Stromal cell of bone marrow (primary cell): ENCODE measurements at regions not wholly inside any gene's neighbourhood (a gene's known extent, or its start where the extent isn't known, plus 50 kb on each side); places are given as distances from the start of the nearest gene placed in this dataset.
"Not testable (repeated sequence)": the region's sequence is repeated elsewhere in the genome, so short reads cannot be mapped to it uniquely, and the experiment has no call there.

Experiments used
- DNase-seq: peaks from one replicate; pipeline ENCODE4 v3.0.0-alpha.2; 2012; ENCODE audit warnings: low read depth

- no peak for DNase-seq
Observed at GRCh38 chr16:76816475-76816874, 374.5 kb upstream of the MON1B start.

GRCh38 chr16:76818606-76819181, 372.3 kb upstream of the MON1B start:
- no peak for DNase-seq

DNA sequence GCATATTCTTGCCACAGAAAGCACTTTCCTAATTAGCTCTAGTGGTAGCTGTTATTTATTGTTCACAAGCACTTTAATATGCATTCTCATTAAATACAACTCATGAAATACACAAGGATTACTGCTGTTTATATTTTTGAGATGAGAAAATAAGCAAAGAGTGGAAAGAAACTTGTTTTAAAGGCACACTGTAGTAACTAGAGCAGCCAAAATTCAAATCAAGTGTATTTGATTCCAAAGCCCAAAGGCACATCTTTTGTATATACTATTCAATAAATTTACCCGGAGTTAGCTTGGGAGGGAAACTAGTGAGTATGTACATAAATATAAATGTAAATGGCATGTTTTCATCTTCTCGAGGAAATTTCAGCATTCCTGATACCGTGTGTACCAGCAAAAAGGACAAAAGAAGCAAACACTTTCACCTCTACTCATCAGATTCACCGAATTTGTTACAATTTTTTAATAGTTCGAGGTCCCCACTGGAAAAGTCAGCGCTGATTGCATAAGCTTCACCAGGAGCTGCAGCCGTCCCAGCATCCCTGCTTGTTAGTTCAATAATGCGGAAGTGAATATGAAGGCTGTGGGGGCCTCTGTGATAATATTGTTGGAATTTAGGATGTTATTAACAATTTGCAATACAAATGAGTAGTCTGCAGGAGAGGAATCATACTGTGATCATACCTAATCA, 371.6 kb upstream of the MON1B start:
- no peak for DNase-seq

GRCh38 chr16:76824221-76824620, 366.8 kb upstream of the MON1B start:
- no peak for DNase-seq

DNA sequence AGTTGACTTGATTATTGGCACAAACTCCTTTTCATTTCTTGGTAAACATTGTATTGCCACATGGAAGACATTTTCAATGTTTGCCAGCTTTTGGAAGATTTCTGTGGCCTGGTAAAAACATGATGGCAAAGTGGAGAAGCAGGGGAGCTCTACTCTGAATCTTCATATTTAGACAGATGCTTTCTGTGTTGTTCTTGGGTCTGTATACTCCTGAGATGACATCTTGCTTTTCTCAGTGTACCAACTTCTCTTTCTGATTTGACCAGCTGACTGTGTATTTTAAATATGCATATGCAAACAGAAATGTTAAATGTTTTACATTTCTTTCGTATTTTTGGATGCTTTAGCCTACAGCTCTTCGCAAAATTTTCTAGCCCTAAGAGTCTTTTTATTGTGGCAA, 366.2 kb upstream of the MON1B start:
- no peak for DNase-seq

- no peak for DNase-seq
Observed at GRCh38 chr16:76835339-76835738, 355.7 kb upstream of the MON1B start.

DNA sequence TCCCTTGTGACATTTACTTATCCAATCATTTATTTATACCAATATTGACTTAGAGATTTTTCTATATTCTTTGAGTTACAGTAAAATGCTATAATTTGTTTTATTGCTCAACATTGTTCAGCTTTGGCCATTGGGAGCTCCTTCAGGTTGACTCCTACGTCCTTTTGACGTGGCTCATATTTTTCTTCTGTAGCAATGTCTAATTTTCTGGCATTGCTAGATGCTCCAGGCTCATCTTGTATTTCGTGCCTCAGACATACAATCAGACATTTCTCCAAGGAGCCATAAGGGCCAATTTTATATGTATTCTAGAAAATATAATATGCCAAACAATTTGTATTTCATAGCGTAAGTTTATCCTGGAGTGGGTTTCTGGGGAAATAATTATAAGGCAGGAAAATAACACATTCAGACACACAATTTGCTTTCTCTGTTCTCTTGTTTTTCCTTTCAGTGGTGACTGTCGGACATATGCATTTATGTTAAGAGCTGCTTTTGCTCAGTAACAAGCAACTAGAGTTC, 355.1 kb upstream of the MON1B start:
- DNase-seq, result no peak

- no peak for DNase-seq
Observed at GRCh38 chr16:76837872-76838271, 353.1 kb upstream of the MON1B start.

DNA sequence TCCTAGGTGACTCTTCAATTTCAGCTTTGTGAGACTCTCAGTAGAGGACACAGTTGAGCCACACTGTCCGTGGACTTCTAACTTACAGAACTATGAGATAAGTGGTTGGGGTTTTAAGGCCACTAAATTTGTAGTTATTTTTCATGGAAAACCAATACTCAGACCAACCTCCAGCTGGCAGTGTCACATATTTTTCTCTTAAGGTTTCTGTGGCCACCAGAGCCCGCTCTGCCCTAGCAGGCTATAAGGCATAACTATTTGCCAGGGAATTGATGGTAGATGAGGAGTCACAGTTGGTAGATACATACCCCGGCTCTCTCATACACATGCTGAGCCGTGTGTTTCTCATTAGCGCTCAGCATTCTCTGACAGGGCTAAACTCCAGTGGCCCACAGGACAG, 336.8 kb upstream of the MON1B start:
- DNase-seq, result no peak

DNA sequence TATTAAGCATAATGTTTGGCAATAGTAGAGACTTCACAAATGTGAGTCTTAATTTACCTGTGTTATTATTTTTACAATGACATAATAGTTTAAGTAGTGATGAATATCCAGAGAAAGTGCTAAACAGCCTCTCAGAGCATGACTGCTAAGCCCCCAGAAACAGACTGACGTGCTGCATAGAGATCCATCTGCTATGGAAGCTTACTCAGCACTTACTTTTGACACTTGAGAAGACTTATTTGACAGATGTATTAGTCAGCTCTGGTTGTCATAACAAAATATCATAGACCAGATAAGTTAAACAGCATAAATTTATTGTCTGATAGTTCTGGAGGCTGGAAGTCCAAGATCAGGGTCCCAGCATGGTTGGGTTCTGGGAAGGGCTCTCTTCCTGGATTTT, 334.9 kb upstream of the MON1B start:
- no peak for DNase-seq

- no peak for DNase-seq
Observed at GRCh38 chr16:76857402-76857801, 333.6 kb upstream of the MON1B start.

- no peak for DNase-seq
Observed at GRCh38 chr16:76862901-76863300, 328.1 kb upstream of the MON1B start.

GRCh38 chr16:76866994-76867393, 324.0 kb upstream of the MON1B start:
- DNase-seq, result no peak

- DNase-seq, result no peak
Observed at GRCh38 chr16:76875898-76876297, 315.1 kb upstream of the MON1B start.

GRCh38 chr16:76879420-76879819, 311.6 kb upstream of the MON1B start:
- no peak for DNase-seq

GRCh38 chr16:76880523-76880922, 310.5 kb upstream of the MON1B start:
- not testable (repeated sequence) for DNase-seq

- no peak for DNase-seq
Observed at GRCh38 chr16:76882105-76882504, 308.9 kb upstream of the MON1B start.

DNA sequence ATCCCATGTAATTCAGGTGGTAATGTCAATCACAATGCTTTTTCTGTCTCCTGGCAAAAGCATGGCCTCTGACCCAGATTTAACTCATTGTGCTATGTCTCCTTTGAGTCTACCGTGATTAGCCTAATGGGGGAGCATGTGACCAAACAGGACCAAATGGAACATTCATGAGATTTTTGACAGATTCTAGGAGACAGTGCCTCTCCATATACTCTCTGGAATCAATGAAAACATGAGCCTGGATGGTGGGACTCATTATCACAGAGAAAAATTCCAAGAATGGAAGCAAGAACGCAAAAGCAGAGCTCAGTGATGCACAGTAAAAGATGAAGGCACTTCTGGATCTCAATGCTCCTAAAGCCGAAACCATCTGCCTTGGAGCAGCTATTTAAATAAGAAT, 307.9 kb upstream of the MON1B start:
- no peak for DNase-seq

DNA sequence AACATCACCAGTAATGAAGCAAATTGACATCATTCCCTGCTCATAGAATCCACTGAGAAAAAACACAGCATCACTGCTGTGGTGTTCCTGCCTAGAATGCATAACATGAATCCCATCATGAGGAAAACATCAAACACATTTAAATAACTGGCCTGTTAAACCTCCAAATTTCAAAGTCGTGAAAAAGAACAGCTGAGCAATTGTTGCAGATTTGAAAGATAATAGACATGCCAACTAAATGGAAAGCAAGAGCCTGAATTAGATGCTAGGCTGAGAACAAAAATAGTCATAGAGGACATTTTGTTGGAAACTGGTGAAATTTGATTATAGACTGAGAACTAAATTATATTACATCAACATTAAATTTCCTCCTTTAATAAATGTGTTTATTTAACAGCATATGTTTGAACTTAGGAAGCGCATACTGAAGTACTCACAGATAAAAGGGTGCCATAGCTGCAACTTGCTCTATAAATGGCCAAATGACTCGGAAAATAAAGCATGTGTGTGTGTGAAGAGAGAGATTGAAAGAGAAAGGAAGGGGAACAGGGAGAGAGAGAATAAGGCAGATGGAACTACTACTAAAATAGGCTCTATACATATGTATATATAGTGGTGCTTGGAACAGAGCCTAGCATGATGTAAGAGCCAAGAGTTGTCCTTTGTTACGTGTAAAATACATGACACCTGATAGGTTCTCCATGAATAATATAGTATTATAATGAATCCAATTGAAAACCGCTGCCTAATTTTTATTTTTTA, 305.0 kb upstream of the MON1B start:
- no peak for DNase-seq

DNA sequence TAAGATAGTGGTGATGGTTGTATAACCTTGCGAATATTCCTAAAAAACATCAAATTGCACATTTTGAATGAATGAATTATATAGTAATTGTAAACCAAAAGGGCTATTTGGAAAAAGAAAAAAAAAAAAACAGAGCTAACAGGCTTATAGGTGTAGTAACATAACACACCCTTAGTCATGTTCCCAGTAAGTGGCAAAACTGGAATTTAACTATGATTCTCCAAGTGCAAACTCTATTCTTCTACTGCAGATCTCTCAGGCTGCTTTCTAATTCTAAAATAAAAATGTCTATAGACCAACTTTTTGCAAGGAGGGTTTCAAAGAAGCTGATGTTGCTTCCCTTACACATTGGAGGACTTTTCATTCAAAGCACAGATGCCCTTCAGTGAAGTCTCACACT, 293.2 kb upstream of the MON1B start:
- no peak for DNase-seq

- no peak for DNase-seq
Observed at GRCh38 chr16:76899767-76900166, 291.2 kb upstream of the MON1B start.

GRCh38 chr16:76900285-76901263, 290.4 kb upstream of the MON1B start:
- DNase-seq, result no peak
